Esophagus squamous epithelium (tissue), 5 donors: ENCODE measurements at regions not wholly inside any gene's neighbourhood (a gene's known extent, or its start where the extent isn't known, plus 50 kb on each side); places are given as distances from the start of the nearest gene placed in this dataset.

ENCODE experiments used
- DNase-seq: peaks from one replicate; lab custom pipeline; 2025; lab: John Stamatoyannopoulos, UW
- H3K27ac ChIP-seq, 4 donors: fragments of 200-600 bp; sonication (generic); one replicate each; pipeline ENCODE4 v1.5.1; 2016 to 2019; ENCODE audit warnings: mild to moderate bottlenecking in 1 of 4
- H3K27me3 ChIP-seq, 4 donors: fragments of 200-600 bp; sonication (generic); 1 replicate in 3 of 4; 2 replicates in 1 of 4; pipeline versions ENCODE4 v1.5.1 to v1.6.0; 2017 to 2021; ENCODE audit warnings: antibody characterized with exemption in 1 of 4
- H3K36me3 ChIP-seq, 3 donors: fragments of 200-600 bp; sonication (generic); one replicate each; pipeline ENCODE4 v1.5.1; 2016 to 2019
- H3K4me1 ChIP-seq, 3 donors: fragments of 200-600 bp; sonication (generic); one replicate each; pipeline ENCODE4 v1.5.1; 2017 to 2019
- H3K4me3 ChIP-seq, 4 donors: fragments of 200-600 bp; sonication (generic); 1 replicate in 3 of 4; 2 replicates in 1 of 4; pipeline ENCODE4 v1.5.1; 2016 to 2019; ENCODE audit warnings: mild to moderate bottlenecking in 2 of 4, moderate library complexity in 1 of 4
- H3K9me3 ChIP-seq, 3 donors: fragments of 200-600 bp; sonication (generic); one replicate each; pipeline ENCODE4 v1.5.1; 2016 to 2019
- POLR2A ChIP-seq, 4 donors: fragments of 450-650 bp; IDR thresholded peaks; one replicate each; pipeline ENCODE4 v1.6.1; 2017; ENCODE audit warnings: antibody characterized with exemption in 4 of 4, mild to moderate bottlenecking in 4 of 4, moderate library complexity in 3 of 4
- WGBS, 2 donors: methylation state at CpG; one replicate each; pipeline ENCODE4 v1.1.5; 2018; 5-methylcytosine and 5-hydroxymethylcytosine counted together
- intact Hi-C: fragments of 100-400 bp; cut with DNase I; formaldehyde crosslinking; loops from one replicate; pipeline ENCODE4 v1.15.0; 2022
- TF ChIP-seq, protein P1 (sequence below), 6 experiments: fragments of 450-650 bp in 4 of 6; fragments of 200-600 bp in 2 of 6; sonication (generic) in 2 of 6; IDR thresholded peaks; one replicate each; pipeline ENCODE4 v1.5.1; 2016 to 2019; ENCODE audit warnings: antibody characterized with exemption in 6 of 6, mild to moderate bottlenecking in 4 of 6, moderate library complexity in 4 of 6
- donor health status: DM: yes; HTN: yes; CAD: no.

DNA sequence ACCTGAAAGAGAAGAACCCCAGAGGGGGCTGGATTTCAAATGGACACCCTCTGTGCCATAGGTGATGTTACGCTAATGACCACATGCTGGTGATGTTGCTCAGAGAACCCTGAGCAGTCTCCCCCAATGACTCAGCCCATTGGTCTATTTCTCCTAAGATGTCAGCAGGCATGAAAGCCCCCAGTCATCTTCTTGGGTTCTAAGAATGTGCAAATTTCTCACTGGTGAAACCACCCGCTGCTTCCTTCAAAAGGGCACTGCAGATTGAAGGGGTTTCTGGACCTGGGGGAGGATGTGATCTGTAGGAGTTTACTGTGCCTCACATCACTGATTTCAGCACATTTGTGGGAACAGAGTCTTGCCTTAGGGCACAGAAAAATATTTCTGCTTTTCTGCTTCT is 298.4 kb upstream of the MOCS1 start:
- WGBS, 2 donors = 64 to 78% methylated on average over 2 of the region's 2 CpGs
- Histone ChIP-seq H3K4me1 (no peaks in the 10 kb centered on the region), H3K36me3 (no peaks in the 10 kb centered on the region), H3K4me3 (no peak overlapping the region), H3K27ac (no peak overlapping the region), H3K9me3 (no peaks in the 10 kb centered on the region), H3K27me3 (peaks cover 0 to 17% (median 0%) of the 10 kb centered on the region in 4 donors)
- TF ChIP-seq, protein P1, sequence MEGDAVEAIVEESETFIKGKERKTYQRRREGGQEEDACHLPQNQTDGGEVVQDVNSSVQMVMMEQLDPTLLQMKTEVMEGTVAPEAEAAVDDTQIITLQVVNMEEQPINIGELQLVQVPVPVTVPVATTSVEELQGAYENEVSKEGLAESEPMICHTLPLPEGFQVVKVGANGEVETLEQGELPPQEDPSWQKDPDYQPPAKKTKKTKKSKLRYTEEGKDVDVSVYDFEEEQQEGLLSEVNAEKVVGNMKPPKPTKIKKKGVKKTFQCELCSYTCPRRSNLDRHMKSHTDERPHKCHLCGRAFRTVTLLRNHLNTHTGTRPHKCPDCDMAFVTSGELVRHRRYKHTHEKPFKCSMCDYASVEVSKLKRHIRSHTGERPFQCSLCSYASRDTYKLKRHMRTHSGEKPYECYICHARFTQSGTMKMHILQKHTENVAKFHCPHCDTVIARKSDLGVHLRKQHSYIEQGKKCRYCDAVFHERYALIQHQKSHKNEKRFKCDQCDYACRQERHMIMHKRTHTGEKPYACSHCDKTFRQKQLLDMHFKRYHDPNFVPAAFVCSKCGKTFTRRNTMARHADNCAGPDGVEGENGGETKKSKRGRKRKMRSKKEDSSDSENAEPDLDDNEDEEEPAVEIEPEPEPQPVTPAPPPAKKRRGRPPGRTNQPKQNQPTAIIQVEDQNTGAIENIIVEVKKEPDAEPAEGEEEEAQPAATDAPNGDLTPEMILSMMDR (IDR thresholded peaks at IDR 0.05) = no peak
- no peak for TF ChIP-seq POLR2A (IDR thresholded peaks at IDR 0.05)
- intact Hi-C loops = no loop called here
- no peak for DNase-seq

DNA sequence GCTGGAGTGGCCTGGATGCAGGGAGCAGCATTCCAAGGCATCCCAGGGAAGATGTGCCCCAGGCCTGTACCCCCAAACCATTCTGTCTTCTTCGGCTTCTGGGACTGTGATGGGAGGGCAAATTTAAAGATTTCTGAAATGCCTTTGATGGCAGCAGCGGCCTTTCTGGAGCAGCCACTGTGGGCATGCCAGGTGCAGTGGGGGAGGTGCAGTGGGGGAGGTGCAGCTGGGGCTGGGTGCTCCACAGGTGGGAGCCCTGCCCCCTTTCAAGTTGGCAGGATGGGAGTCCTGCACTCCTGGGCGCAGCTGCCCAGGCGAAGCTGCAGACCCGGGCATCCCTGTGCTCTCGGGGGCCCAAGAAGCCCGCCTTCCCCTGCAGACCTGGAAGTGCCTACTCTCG is 293.5 kb upstream of the MOCS1 start:
- Histone ChIP-seq H3K4me3 (no peak overlapping the region), H3K27me3 (peaks cover 0 to 11% (median 0%) of the 10 kb centered on the region in 4 donors), H3K4me1 (no peaks in the 10 kb centered on the region), H3K36me3 (no peaks in the 10 kb centered on the region), H3K27ac (no peak overlapping the region), H3K9me3 (no peaks in the 10 kb centered on the region)
- intact Hi-C loops = no loop called here
- WGBS, 2 donors = 66 to 80% methylated on average over 1 to 4 of the region's 8 CpGs
- DNase-seq = no peak
- TF ChIP-seq, protein P1 (IDR thresholded peaks at IDR 0.05) = no peak
- no peak for TF ChIP-seq POLR2A (IDR thresholded peaks at IDR 0.05)

DNA sequence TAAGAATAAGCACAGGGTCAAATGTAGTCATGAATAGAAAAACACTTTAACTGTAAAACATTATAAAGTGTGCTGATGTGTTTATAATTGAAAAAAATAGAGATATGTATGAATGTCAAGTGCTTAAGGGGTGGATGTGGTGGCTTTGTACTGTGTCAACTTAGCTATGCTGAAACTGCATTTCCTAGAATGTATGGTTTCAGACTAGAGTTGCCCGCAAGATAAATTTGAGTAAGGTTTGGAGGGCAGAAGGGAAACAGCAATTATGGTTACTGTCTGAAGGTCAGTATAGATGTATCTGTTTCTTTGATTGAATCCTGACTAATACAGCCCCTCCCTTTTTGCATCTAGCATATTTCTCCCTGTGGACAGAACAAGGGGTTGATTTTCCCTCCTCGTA is 288.1 kb upstream of the MOCS1 start:
- no peaks in the 10 kb centered on the region for H3K4me1 ChIP-seq
- TF ChIP-seq, protein P1 (IDR thresholded peaks at IDR 0.05) = no peak
- no peak for TF ChIP-seq POLR2A (IDR thresholded peaks at IDR 0.05)
- H3K27me3 ChIP-seq = peaks cover 0 to 4% (median 0%) of the 10 kb centered on the region in 4 donors
- DNase-seq = no peak
- WGBS, 2 donors = 68 to 91% methylated on average over 2 of the region's 2 CpGs
- H3K4me3 ChIP-seq = no peak overlapping the region
- H3K36me3 ChIP-seq = no peaks in the 10 kb centered on the region
- H3K27ac ChIP-seq = no peak overlapping the region
- intact Hi-C loops = no loop called here
- no peaks in the 10 kb centered on the region for H3K9me3 ChIP-seq

DNA sequence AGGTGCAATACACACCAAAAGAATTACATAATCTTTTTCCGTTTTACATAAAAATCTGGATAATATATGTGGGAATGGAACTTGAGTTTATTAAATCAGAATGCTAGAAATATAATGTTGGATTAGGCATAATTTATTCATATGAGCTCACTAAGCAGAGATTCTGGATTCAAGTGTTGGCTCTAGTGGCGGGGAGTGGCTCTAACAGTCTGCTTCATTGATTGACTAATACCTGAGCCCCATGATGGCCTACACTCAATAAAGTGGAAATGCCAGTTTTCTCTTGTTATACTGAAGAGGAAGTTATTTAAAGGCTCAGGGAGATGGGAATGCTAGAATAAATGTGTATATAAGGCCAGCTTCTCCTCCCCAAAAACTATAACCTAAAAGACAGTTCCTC is 285.5 kb upstream of the MOCS1 start:
- no peak for DNase-seq
- 89 to 94% methylated on average over 2 of the region's 2 CpGs for WGBS, 2 donors
- intact Hi-C loops = no loop called here
- Histone ChIP-seq H3K36me3 (no peaks in the 10 kb centered on the region), H3K27ac (no peak overlapping the region), H3K4me3 (no peak overlapping the region), H3K9me3 (no peaks in the 10 kb centered on the region), H3K4me1 (no peaks in the 10 kb centered on the region), H3K27me3 (no peaks in the 10 kb centered on the region)
- TF ChIP-seq, protein P1 (IDR thresholded peaks at IDR 0.05) = no peak
- no peak for TF ChIP-seq POLR2A (IDR thresholded peaks at IDR 0.05)

DNA sequence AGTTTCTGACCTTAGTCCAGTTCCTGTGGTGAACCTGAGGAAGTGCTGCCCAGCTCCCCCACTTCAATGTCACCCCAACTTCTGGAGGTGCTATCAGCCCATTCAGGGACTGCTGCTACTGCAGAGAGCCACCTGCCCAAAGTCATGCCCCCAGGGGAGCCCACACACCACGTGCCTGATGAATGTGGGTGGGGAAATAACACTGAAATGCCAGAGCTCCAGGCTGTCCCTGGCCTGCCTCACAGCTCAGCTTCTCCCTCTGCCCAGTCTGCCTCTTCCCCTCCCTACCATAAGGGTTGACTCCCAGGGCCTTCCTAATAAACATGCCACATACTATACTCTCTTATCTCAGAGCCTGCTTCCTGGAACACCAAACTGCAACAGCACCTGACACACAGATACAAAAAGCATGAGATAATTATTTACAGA is 276.4 kb upstream of the MOCS1 start:
- Histone ChIP-seq H3K36me3 (no peaks in the 10 kb centered on the region), H3K27me3 (no peaks in the 10 kb centered on the region), H3K4me3 (no peak overlapping the region), H3K4me1 (peaks cover 0 to 5% (median 0%) of the 10 kb centered on the region in 3 donors), H3K9me3 (no peaks in the 10 kb centered on the region), H3K27ac (no peak overlapping the region)
- DNase-seq = no peak
- 20% methylated on average over 1 of the region's 1 CpG; no CpG with 5 or more reads in 1 of the 2 donors for WGBS, 2 donors
- TF ChIP-seq, protein P1 (IDR thresholded peaks at IDR 0.05) = no peak
- TF ChIP-seq POLR2A (IDR thresholded peaks at IDR 0.05) = no peak
- intact Hi-C loops = no loop called here
